Lower leg skin (tissue), 4 donors: ENCODE measurements at regions not wholly inside any gene's neighbourhood (a gene's known extent, or its start where the extent isn't known, plus 50 kb on each side); places are given as distances from the start of the nearest gene placed in this dataset.

Experiments
- DNase-seq, 2 donors: peaks; one replicate each; pipeline ENCODE4 v3.0.0-alpha.2; 2019; ENCODE audit warnings: low spot score in 2 of 2
- H3K4me3 ChIP-seq: fragments of 200-600 bp; sonication (generic); 2 replicates; pipeline ENCODE4 v1.5.1; 2017; ENCODE audit warnings: mild to moderate bottlenecking, low read depth; ENCODE audit not compliant: poor library complexity, severe bottlenecking
- CTCF ChIP-seq, 3 donors: fragments of 450-650 bp; IDR thresholded peaks; one replicate each; pipeline ENCODE4 v1.5.1; 2016; ENCODE audit warnings: antibody characterized with exemption in 3 of 3, mild to moderate bottlenecking in 3 of 3, moderate library complexity in 2 of 3
- POLR2A ChIP-seq, 2 donors: fragments of 450-650 bp; IDR thresholded peaks; one replicate each; pipeline ENCODE4 v1.6.1; 2016 to 2017; ENCODE audit warnings: antibody characterized with exemption in 2 of 2, mild to moderate bottlenecking in 1 of 2, moderate library complexity in 1 of 2
- WGBS, 2 donors: methylation state at CpG; one replicate each; pipeline ENCODE4 v1.1.5; 2018; 5-methylcytosine and 5-hydroxymethylcytosine counted together
- intact Hi-C: fragments of 100-400 bp; cut with DNase I; formaldehyde crosslinking; loops from one replicate; pipeline ENCODE4 v1.15.0; 2023; ENCODE audit warnings: low total_unique reads

GRCh38 chr16:65622151-65622550, 500.3 kb upstream of the CDH11 start:
- 91 to 92% methylated on average over 5 of the region's 5 CpGs for WGBS, 2 donors
- no peak for TF ChIP-seq CTCF (IDR thresholded peaks at IDR 0.05)
- no peak for TF ChIP-seq POLR2A (IDR thresholded peaks at IDR 0.05)
- intact Hi-C loops: no loop called here

GRCh38 chr16:65621640-65622039, 499.8 kb upstream of the CDH11 start:
- intact Hi-C loops: no loop called here
- no peak for TF ChIP-seq CTCF (IDR thresholded peaks at IDR 0.05)
- no peak overlapping the region for H3K4me3 ChIP-seq
- WGBS, 2 donors: 81 to 83% methylated on average over 3 of the region's 3 CpGs
- DNase-seq: no peak

More at GRCh38 chr16:65622151-65622550, 500.3 kb upstream of the CDH11 start:
- no peak for DNase-seq
- no peak overlapping the region for H3K4me3 ChIP-seq

- DNase-seq: no peak
- H3K4me3 ChIP-seq: no peak overlapping the region
- TF ChIP-seq CTCF (IDR thresholded peaks at IDR 0.05): no peak
- no peak for TF ChIP-seq POLR2A (IDR thresholded peaks at IDR 0.05)
- 61 to 73% methylated on average over 3 of the region's 3 CpGs for WGBS, 2 donors
- intact Hi-C loops: no loop called here
These were observed 497.7 kb upstream of the CDH11 start for GRCh38 chr16:65619606-65620005.

GRCh38 chr16:65618931-65619330, 497.1 kb upstream of the CDH11 start:
- TF ChIP-seq POLR2A (IDR thresholded peaks at IDR 0.05) (no peak), CTCF (IDR thresholded peaks at IDR 0.05) (no peak)
- WGBS, 2 donors: 24 to 38% methylated on average over 1 of the region's 1 CpG

GRCh38 chr16:65618333-65618732, 496.5 kb upstream of the CDH11 start:
- DNase-seq: no peak
- whole genome bisulfite sequencing, 2 donors: 61 to 74% methylated on average over 2 of the region's 2 CpGs
- TF ChIP-seq POLR2A (IDR thresholded peaks at IDR 0.05): no peak
- no peak for TF ChIP-seq CTCF (IDR thresholded peaks at IDR 0.05)
- intact Hi-C loops: no loop called here
- H3K4me3 ChIP-seq: no peak overlapping the region

More at GRCh38 chr16:65618931-65619330, 497.1 kb upstream of the CDH11 start:
- no peak overlapping the region for H3K4me3 ChIP-seq
- intact Hi-C loops: no loop called here
- DNase-seq: no peak

- no peak for TF ChIP-seq POLR2A (IDR thresholded peaks at IDR 0.05)
- TF ChIP-seq CTCF (IDR thresholded peaks at IDR 0.05): no peak
- intact Hi-C loops: no loop called here
- no peak overlapping the region for H3K4me3 ChIP-seq
- no peak for DNase-seq
- 48 to 51% methylated on average over 3 of the region's 3 CpGs for WGBS, 2 donors
These were observed 495.6 kb upstream of the CDH11 start for GRCh38 chr16:65617421-65617820.
